OCI-LY3 (cell line): ENCODE measurements at regions not wholly inside any gene's neighbourhood (a gene's known extent, or its start where the extent isn't known, plus 50 kb on each side); places are given as distances from the start of the nearest gene placed in this dataset.
A peak's percentile ranks its signal among the peaks of the same experiment; 100 is the strongest.

ENCODE experiments used
- H2AFZ ChIP-seq: fragments of 200-600, 300-600 bp; shearing (Covaris generic); 2 replicates; pipeline ENCODE4 v1.6.0; 2014; ENCODE audit warnings: antibody characterized with exemption, low read depth, low read length
- H3K27ac ChIP-seq: fragments of 200-600, 300-600 bp; sonication (generic); 2 replicates; pipeline ENCODE4 v1.5.1; 2014; ENCODE audit warnings: mild to moderate bottlenecking, low read length, moderate library complexity, mixed read lengths
- H3K27me3 ChIP-seq: fragments of 200-600, 300-600 bp; sonication (generic); 2 replicates; pipeline ENCODE4 v1.6.1; 2014; ENCODE audit warnings: low read depth, low read length, mixed read lengths
- H3K36me3 ChIP-seq: fragments of 200-600, 300-600 bp; sonication (generic); replicated peaks from 2 replicates; pipeline ENCODE3; 2014; ENCODE audit warnings: low read depth, low read length, mixed read lengths
- H3K4me1 ChIP-seq: fragments of 300-600, 200-600 bp; sonication (generic); 2 replicates; pipeline ENCODE4 v1.6.1; 2014; ENCODE audit warnings: low read length, mixed read lengths
- H3K4me2 ChIP-seq: fragments of 200-600, 300-600 bp; sonication (generic); 2 replicates; pipeline ENCODE4 v1.6.1; 2014; ENCODE audit warnings: low read length, mixed read lengths
- H3K4me3 ChIP-seq: fragments of 300-600, 200-600 bp; sonication (generic); 2 replicates; pipeline ENCODE4 v1.5.1; 2014; ENCODE audit warnings: antibody characterized with exemption, mild to moderate bottlenecking, low read length, moderate library complexity
- H3K79me2 ChIP-seq: fragments of 300-600, 200-600 bp; shearing (Covaris generic); 2 replicates; pipeline ENCODE4 v1.6.1; 2014; ENCODE audit warnings: mild to moderate bottlenecking, low read length, mixed read lengths
- H3K9ac ChIP-seq: fragments of 300-600, 200-600 bp; shearing (Covaris generic); 2 replicates; pipeline ENCODE4 v1.6.0; 2014; ENCODE audit warnings: mild to moderate bottlenecking, low read length, moderate library complexity
- H3K9me3 ChIP-seq: fragments of 200-600, 300-600 bp; shearing (Covaris generic); 2 replicates; pipeline ENCODE4 v1.6.1; 2014; ENCODE audit warnings: low read length, mixed read lengths; ENCODE audit not compliant: insufficient read depth
- H4K20me1 ChIP-seq: fragments of 200-600, 300-600 bp; sonication (generic); 2 replicates; pipeline ENCODE4 v1.6.1; 2016; ENCODE audit warnings: low read length, mixed read lengths; ENCODE audit not compliant: insufficient read depth
- EZH2phosphoT487 ChIP-seq: fragments of 200-600 bp; shearing (Covaris generic); IDR thresholded peaks from 2 replicates; pipeline ENCODE4 v1.6.1; 2018; ENCODE audit warnings: antibody characterized with exemption, mixed run types, low read depth
- TF ChIP-seq, protein P1 (sequence below): fragments of 200-600, 300-600 bp; sonication (generic); IDR thresholded peaks from 2 replicates; pipeline ENCODE4 v1.5.1; 2014; ENCODE audit warnings: antibody characterized with exemption, low read length, low read depth

DNA sequence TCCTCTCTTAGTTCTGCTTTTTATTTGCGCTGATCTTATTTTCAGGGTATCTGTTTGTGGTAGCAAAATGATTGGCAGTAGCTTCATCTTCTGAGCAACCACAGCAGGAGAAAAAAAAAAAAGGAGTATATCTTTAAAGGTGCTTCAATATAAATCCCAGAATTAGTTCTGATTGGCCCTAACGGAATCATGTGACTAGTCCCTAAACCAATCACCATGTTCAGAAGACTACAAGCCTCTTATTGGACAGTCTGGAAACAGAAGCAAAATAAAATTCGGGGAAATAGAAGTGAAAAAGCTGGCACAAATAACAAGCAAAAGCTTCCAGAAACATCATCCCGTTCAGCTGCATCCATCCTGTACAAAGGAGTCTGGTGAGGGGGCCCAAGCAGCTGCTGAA lies 49.9 kb upstream of the PTPRO start:
- H3K9ac ChIP-seq, result no peak overlapping the region
- H3K27ac ChIP-seq, result peak overlapping the region; percentile 59
- no peaks in the 10 kb centered on the region for H4K20me1 ChIP-seq
- H3K27me3 ChIP-seq, result no peaks in the 10 kb centered on the region
- no peak for TF ChIP-seq EZH2phosphoT487
- TF ChIP-seq, protein P1, sequence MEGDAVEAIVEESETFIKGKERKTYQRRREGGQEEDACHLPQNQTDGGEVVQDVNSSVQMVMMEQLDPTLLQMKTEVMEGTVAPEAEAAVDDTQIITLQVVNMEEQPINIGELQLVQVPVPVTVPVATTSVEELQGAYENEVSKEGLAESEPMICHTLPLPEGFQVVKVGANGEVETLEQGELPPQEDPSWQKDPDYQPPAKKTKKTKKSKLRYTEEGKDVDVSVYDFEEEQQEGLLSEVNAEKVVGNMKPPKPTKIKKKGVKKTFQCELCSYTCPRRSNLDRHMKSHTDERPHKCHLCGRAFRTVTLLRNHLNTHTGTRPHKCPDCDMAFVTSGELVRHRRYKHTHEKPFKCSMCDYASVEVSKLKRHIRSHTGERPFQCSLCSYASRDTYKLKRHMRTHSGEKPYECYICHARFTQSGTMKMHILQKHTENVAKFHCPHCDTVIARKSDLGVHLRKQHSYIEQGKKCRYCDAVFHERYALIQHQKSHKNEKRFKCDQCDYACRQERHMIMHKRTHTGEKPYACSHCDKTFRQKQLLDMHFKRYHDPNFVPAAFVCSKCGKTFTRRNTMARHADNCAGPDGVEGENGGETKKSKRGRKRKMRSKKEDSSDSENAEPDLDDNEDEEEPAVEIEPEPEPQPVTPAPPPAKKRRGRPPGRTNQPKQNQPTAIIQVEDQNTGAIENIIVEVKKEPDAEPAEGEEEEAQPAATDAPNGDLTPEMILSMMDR, result no peak
- peak overlapping the region; percentile 97 for H2AFZ ChIP-seq
- peaks cover 53% of the 10 kb centered on the region for H3K4me1 ChIP-seq
- no peaks in the 10 kb centered on the region for H3K36me3 ChIP-seq
- H3K4me3 ChIP-seq, result peak overlapping the region; percentile 62
- H3K79me2 ChIP-seq, result no peaks in the 10 kb centered on the region
- H3K9me3 ChIP-seq, result no peaks in the 10 kb centered on the region
- H3K4me2 ChIP-seq, result peak overlapping the region; percentile 61
